Liver (tissue), 8 donors: ENCODE measurements at regions not wholly inside any gene's neighbourhood (a gene's known extent, or its start where the extent isn't known, plus 50 kb on each side); places are given as distances from the start of the nearest gene placed in this dataset.

ENCODE experiments used
- DNase-seq: peaks from one replicate; pipeline ENCODE4 v3.0.0-alpha.2; 2017; ENCODE audit warnings: low spot score
- H3K27ac ChIP-seq, 2 donors: one replicate each; pipeline ENCODE4 v1.7.0; 2013; ENCODE audit warnings: inconsistent platforms in 2 of 2, low read length in 2 of 2, control low read depth in 1 of 2, low read depth in 1 of 2, mild to moderate bottlenecking in 1 of 2
- H3K27me3 ChIP-seq, 4 donors: one replicate each; pipeline versions ENCODE4 v1.6.1 to v1.7.0; 2013; ENCODE audit warnings: low read length in 3 of 4, inconsistent platforms in 1 of 4, mild to moderate bottlenecking in 1 of 4, moderate library complexity in 1 of 4; ENCODE audit not compliant: control insufficient read depth in 4 of 4, insufficient read depth in 4 of 4
- H3K36me3 ChIP-seq, 4 donors: one replicate each; pipeline versions ENCODE4 v1.6.1 to v1.7.0; 2013; ENCODE audit warnings: low read length in 3 of 4, mild to moderate bottlenecking in 3 of 4, low read depth in 1 of 4, moderate library complexity in 1 of 4; ENCODE audit not compliant: control insufficient read depth in 4 of 4, insufficient read depth in 3 of 4
- H3K4me1 ChIP-seq, 4 donors: one replicate each; pipeline versions ENCODE4 v1.6.1 to v1.7.0; 2013; ENCODE audit warnings: low read length in 3 of 4, mild to moderate bottlenecking in 3 of 4, moderate library complexity in 1 of 4; ENCODE audit not compliant: control insufficient read depth in 4 of 4, insufficient read depth in 4 of 4
- H3K4me3 ChIP-seq, 3 donors: one replicate each; pipeline versions ENCODE4 v1.6.1 to v1.7.0; 2013; ENCODE audit warnings: low read length in 3 of 3, control low read depth in 1 of 3, low read depth in 1 of 3, mild to moderate bottlenecking in 1 of 3
- H3K9ac ChIP-seq, 2 donors: one replicate each; pipeline ENCODE4 v1.7.0; 2013; ENCODE audit warnings: low read length in 2 of 2, mild to moderate bottlenecking in 2 of 2, moderate library complexity in 2 of 2, control low read depth in 1 of 2, low read depth in 1 of 2
- H3K9me3 ChIP-seq, 4 donors: one replicate each; pipeline versions ENCODE4 v1.6.1 to v1.7.0; 2013; ENCODE audit warnings: low read length in 3 of 4; ENCODE audit not compliant: control insufficient read depth in 4 of 4
- FOXA1 ChIP-seq: IDR thresholded peaks from 2 replicates; pipeline ENCODE4 v1.6.1; 2016; ENCODE audit warnings: antibody characterized with exemption
- FOXA2 ChIP-seq: IDR thresholded peaks from 2 replicates; pipeline ENCODE4 v1.6.1; 2016; ENCODE audit warnings: antibody characterized with exemption
- GABPA ChIP-seq, 2 donors: IDR thresholded peaks in 1 of 2; conservative IDR thresholded peaks in 1 of 2; 2 replicates each; pipeline ENCODE4 v1.6.1; 2016; ENCODE audit warnings: antibody characterized with exemption in 2 of 2, mild to moderate bottlenecking in 1 of 2, moderate library complexity in 1 of 2
- HNF4A ChIP-seq, 2 donors: conservative IDR thresholded peaks; 2 replicates each; pipeline ENCODE4 v1.6.1; 2016; ENCODE audit warnings: antibody characterized with exemption in 2 of 2, mild to moderate bottlenecking in 2 of 2
- HNF4G ChIP-seq: IDR thresholded peaks from 2 replicates; pipeline ENCODE4 v1.6.1; 2016; ENCODE audit warnings: antibody characterized with exemption
- MAX ChIP-seq: IDR thresholded peaks from 2 replicates; pipeline ENCODE4 v1.6.1; 2016; ENCODE audit warnings: antibody characterized with exemption
- NR2F2 ChIP-seq: IDR thresholded peaks from 2 replicates; pipeline ENCODE4 v1.6.1; 2016; ENCODE audit warnings: antibody characterized with exemption
- RXRA ChIP-seq, 2 donors: IDR thresholded peaks; 2 replicates each; pipeline ENCODE4 v1.6.1; 2017 to 2018; ENCODE audit warnings: antibody characterized with exemption in 2 of 2, mild to moderate bottlenecking in 1 of 2
- TAF1 ChIP-seq: conservative IDR thresholded peaks from 2 replicates; pipeline ENCODE4 v1.6.1; 2016; ENCODE audit warnings: antibody characterized with exemption, mild to moderate bottlenecking
- YY1 ChIP-seq: IDR thresholded peaks from 2 replicates; pipeline ENCODE4 v1.6.1; 2016; ENCODE audit warnings: antibody characterized with exemption, mild to moderate bottlenecking
- ZBTB33 ChIP-seq: IDR thresholded peaks from 2 replicates; pipeline ENCODE4 v1.6.1; 2016; ENCODE audit warnings: antibody characterized with exemption
- WGBS: extraction: QIAGEN DNeasy Blood & Tissue Kit; methylation state at CpG from one replicate; pipeline ENCODE4 v1.1.7; 2013; 5-methylcytosine and 5-hydroxymethylcytosine counted together
- TF ChIP-seq, protein P1 (sequence below): fragments of 150-350 bp; IDR thresholded peaks from 2 replicates; pipeline ENCODE4 v1.5.1; 2017; ENCODE audit warnings: improper control_type of control experiment, low read depth, low read length; ENCODE audit not compliant: missing input control
- TF ChIP-seq, protein P2 (sequence below): IDR thresholded peaks from 2 replicates; pipeline ENCODE4 v1.6.1; 2016; ENCODE audit warnings: antibody characterized with exemption, mild to moderate bottlenecking
- donor health status: healthy.
- donor health status: healthy.
- donor health status: healthy.
- donor health status: healthy.
- donor health status: healthy.

DNA sequence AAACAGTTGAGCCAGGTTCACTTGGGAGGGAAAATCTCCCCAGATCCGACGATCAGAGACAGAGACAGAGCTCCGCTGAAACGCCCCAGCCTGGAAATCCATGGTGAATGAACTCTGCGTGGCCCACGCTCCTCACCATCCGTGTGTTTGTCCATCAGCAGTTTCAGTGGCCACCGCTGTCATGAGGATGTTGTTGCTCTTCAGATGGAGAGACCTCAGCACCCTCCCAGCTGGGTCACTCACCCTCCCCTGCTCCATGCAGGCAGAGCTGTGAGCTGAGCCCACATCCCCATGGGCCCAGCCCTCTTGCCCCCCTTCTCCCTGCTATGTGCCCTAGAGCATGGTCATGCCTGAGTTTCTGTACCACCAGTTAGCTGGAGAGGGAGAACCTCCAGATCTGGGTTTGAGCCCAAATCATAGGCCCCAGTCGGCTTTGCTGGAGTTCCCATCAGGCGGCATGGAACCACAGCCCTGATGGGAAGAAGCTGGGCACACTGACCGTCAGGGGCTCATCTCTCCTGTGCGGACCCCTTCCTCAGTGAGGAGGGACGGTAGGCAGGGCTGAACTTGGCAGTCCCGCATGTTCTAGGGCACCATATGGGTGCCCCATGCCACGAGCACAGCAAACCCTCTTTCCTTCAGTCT lies 154.4 kb upstream of the COL5A1 start:
- no peak overlapping the region for H3K27ac ChIP-seq
- TF ChIP-seq GABPA (IDR thresholded peaks at IDR 0.05 in 1 of 2, conservative IDR thresholded peaks at IDR 0.05 in 1 of 2) = no peak
- TF ChIP-seq HNF4A (conservative IDR thresholded peaks at IDR 0.05) = no peak
- TF ChIP-seq, protein P1, sequence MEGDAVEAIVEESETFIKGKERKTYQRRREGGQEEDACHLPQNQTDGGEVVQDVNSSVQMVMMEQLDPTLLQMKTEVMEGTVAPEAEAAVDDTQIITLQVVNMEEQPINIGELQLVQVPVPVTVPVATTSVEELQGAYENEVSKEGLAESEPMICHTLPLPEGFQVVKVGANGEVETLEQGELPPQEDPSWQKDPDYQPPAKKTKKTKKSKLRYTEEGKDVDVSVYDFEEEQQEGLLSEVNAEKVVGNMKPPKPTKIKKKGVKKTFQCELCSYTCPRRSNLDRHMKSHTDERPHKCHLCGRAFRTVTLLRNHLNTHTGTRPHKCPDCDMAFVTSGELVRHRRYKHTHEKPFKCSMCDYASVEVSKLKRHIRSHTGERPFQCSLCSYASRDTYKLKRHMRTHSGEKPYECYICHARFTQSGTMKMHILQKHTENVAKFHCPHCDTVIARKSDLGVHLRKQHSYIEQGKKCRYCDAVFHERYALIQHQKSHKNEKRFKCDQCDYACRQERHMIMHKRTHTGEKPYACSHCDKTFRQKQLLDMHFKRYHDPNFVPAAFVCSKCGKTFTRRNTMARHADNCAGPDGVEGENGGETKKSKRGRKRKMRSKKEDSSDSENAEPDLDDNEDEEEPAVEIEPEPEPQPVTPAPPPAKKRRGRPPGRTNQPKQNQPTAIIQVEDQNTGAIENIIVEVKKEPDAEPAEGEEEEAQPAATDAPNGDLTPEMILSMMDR = no peak
- no peak for TF ChIP-seq YY1
- TF ChIP-seq FOXA2 = no peak
- TF ChIP-seq FOXA1 = no peak
- no peak for TF ChIP-seq HNF4G
- WGBS = 84% methylated on average over 15 of the region's 15 CpGs
- H3K4me1 ChIP-seq = no peaks in the 10 kb centered on the region
- DNase-seq = no peak
- no peaks in the 10 kb centered on the region for H3K27me3 ChIP-seq
- H3K36me3 ChIP-seq = no peaks in the 10 kb centered on the region
- H3K4me3 ChIP-seq = no peak overlapping the region
- H3K9me3 ChIP-seq = no peaks in the 10 kb centered on the region
- no peak overlapping the region for H3K9ac ChIP-seq

DNA sequence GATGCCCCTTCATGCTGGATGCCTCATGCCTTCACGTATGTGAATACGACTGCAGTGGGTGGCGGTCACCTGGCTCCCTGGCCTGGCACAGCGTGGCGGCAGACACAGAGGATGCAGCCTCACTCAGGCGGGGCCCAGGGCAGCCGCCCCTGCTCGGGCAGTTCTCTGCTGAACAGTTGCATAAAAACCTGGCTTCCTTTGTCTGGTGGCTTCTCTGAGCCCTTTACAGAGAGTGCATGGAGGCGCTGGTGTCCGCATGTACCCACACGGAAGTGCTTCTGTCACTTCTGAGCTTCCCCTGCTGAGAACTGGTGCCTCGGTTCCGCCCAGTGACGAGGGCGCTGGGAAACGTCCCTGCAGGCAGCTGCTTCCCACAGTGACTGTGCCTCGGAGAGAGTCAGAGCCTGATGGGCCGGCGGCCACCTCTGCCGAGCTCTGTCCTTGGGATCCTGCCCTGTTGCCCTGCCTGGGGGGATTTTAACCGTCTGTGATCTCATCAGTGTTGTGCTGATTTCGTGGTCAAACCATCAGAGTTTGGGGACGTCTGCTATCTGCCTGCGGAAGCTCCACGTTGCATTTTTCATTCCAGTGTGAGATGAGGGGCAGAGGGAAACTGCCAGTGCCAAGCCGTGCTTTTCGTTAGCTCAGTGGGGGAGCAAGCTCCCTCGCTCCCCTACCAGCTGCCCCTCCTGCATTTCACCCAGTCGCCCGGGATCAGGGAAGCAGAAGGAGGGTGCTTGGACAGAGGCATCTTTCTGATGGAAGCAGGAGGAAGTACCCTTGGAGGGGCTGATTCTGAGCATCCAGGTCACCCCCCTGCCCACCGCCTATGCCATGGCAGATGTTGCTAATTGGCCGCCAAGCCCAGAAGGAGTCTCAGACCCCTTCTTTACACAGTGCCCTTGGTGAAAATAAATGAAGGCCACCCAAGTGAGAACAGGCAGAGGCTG lies 153.0 kb upstream of the COL5A1 start:
- H3K9ac ChIP-seq = no peak overlapping the region
- no peaks in the 10 kb centered on the region for H3K27me3 ChIP-seq
- no peaks in the 10 kb centered on the region for H3K9me3 ChIP-seq
- DNase-seq = no peak
- 56% methylated on average over 32 of the region's 32 CpGs for WGBS
- H3K27ac ChIP-seq = no peak overlapping the region
- no peak overlapping the region for H3K4me3 ChIP-seq
- TF ChIP-seq FOXA1 (no peak), MAX (no peak), RXRA (IDR thresholded peaks at IDR 0.05) (no peak), ZBTB33 (no peak), NR2F2 (no peak), TAF1 (no peak), YY1 (no peak), HNF4A (conservative IDR thresholded peaks at IDR 0.05) (no peak)
- TF ChIP-seq, protein P2, sequence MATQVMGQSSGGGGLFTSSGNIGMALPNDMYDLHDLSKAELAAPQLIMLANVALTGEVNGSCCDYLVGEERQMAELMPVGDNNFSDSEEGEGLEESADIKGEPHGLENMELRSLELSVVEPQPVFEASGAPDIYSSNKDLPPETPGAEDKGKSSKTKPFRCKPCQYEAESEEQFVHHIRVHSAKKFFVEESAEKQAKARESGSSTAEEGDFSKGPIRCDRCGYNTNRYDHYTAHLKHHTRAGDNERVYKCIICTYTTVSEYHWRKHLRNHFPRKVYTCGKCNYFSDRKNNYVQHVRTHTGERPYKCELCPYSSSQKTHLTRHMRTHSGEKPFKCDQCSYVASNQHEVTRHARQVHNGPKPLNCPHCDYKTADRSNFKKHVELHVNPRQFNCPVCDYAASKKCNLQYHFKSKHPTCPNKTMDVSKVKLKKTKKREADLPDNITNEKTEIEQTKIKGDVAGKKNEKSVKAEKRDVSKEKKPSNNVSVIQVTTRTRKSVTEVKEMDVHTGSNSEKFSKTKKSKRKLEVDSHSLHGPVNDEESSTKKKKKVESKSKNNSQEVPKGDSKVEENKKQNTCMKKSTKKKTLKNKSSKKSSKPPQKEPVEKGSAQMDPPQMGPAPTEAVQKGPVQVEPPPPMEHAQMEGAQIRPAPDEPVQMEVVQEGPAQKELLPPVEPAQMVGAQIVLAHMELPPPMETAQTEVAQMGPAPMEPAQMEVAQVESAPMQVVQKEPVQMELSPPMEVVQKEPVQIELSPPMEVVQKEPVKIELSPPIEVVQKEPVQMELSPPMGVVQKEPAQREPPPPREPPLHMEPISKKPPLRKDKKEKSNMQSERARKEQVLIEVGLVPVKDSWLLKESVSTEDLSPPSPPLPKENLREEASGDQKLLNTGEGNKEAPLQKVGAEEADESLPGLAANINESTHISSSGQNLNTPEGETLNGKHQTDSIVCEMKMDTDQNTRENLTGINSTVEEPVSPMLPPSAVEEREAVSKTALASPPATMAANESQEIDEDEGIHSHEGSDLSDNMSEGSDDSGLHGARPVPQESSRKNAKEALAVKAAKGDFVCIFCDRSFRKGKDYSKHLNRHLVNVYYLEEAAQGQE = no peak
- H3K36me3 ChIP-seq = no peaks in the 10 kb centered on the region
- H3K4me1 ChIP-seq = no peaks in the 10 kb centered on the region
